ENCODE measurements at regions not wholly inside any gene's neighbourhood (a gene's known extent, or its start where the extent isn't known, plus 50 kb on each side); places are given as distances from the start of the nearest gene placed in this dataset.

DNA sequence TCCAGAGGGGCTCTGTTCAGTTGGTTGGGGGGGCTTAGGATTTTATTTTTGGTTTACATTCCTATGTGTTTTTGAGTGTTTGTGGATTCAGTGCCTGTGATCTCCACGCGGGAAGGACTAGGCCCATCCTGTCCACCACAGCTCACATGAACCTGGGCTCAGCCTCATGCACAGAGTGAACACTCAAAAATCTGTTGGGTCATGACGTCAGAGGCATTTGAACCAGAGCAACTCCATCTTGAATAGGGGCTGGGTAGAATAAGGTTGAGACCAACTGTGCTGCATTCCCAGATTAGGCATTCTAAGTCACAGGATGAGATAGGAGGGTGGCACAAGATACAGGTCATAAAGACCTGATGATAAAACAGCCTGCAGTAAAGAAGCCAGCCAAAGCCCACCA, 133.3 kb downstream of the RAMP3 start:
- TF ChIP-seq, protein P1, sequence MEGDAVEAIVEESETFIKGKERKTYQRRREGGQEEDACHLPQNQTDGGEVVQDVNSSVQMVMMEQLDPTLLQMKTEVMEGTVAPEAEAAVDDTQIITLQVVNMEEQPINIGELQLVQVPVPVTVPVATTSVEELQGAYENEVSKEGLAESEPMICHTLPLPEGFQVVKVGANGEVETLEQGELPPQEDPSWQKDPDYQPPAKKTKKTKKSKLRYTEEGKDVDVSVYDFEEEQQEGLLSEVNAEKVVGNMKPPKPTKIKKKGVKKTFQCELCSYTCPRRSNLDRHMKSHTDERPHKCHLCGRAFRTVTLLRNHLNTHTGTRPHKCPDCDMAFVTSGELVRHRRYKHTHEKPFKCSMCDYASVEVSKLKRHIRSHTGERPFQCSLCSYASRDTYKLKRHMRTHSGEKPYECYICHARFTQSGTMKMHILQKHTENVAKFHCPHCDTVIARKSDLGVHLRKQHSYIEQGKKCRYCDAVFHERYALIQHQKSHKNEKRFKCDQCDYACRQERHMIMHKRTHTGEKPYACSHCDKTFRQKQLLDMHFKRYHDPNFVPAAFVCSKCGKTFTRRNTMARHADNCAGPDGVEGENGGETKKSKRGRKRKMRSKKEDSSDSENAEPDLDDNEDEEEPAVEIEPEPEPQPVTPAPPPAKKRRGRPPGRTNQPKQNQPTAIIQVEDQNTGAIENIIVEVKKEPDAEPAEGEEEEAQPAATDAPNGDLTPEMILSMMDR (IDR thresholded peaks at IDR 0.05) = no peak
- no peak for TF ChIP-seq POLR2AphosphoS5 (IDR thresholded peaks at IDR 0.05)
